ENCODE measurements at regions not wholly inside any gene's neighbourhood (a gene's known extent, or its start where the extent isn't known, plus 50 kb on each side); places are given as distances from the start of the nearest gene placed in this dataset.

GRCh38 chr2:38163579-38163978, 87.6 kb upstream of the CYP1B1 start:
- Histone ChIP-seq H3K36me3 (no peaks in the 10 kb centered on the region), H3K4me3 (ENCODE audit: low read depth, low read length) (no peak overlapping the region), H3K27me3 (ENCODE audit: insufficient read depth, low read depth, severe bottlenecking) (no peaks in the 10 kb centered on the region), H3K9me3 (ENCODE audit: severe bottlenecking) (peaks cover 3% of the 10 kb centered on the region), H3K27ac (no peak overlapping the region)
- TF ChIP-seq CTCF (IDR thresholded peaks at IDR 0.05; ENCODE audit: low read depth, low read length) = no peak
- no peak for DNase-seq

GRCh38 chr2:38163006-38163405, 87.1 kb upstream of the CYP1B1 start:
- Histone ChIP-seq H3K9me3 (ENCODE audit: severe bottlenecking) (peaks cover 5% of the 10 kb centered on the region), H3K4me3 (ENCODE audit: low read depth, low read length) (no peak overlapping the region), H3K27me3 (ENCODE audit: insufficient read depth, low read depth, severe bottlenecking) (no peaks in the 10 kb centered on the region), H3K36me3 (no peaks in the 10 kb centered on the region), H3K27ac (no peak overlapping the region)
- no peak for DNase-seq
- peak; percentile 22; the same call in 1 of the 2 replicates for TF ChIP-seq CTCF (IDR thresholded peaks at IDR 0.05; ENCODE audit: low read depth, low read length)

GRCh38 chr2:38160516-38160915, 84.6 kb upstream of the CYP1B1 start:
- peaks cover 2% of the 10 kb centered on the region for H3K9me3 ChIP-seq (ENCODE audit: severe bottlenecking)
- no peak overlapping the region for H3K27ac ChIP-seq
- no peak for DNase-seq
- H3K4me3 ChIP-seq (ENCODE audit: low read depth, low read length) = no peak overlapping the region
- no peaks in the 10 kb centered on the region for H3K27me3 ChIP-seq (ENCODE audit: insufficient read depth, low read depth, severe bottlenecking)
- no peak for TF ChIP-seq CTCF (IDR thresholded peaks at IDR 0.05; ENCODE audit: low read depth, low read length)
- no peaks in the 10 kb centered on the region for H3K36me3 ChIP-seq

GRCh38 chr2:38159597-38159996, 83.6 kb upstream of the CYP1B1 start:
- no peak for DNase-seq
- no peak for TF ChIP-seq CTCF (IDR thresholded peaks at IDR 0.05; ENCODE audit: low read depth, low read length)
- Histone ChIP-seq H3K27me3 (ENCODE audit: insufficient read depth, low read depth, severe bottlenecking) (no peaks in the 10 kb centered on the region), H3K4me3 (ENCODE audit: low read depth, low read length) (no peak overlapping the region), H3K9me3 (ENCODE audit: severe bottlenecking) (peaks cover 2% of the 10 kb centered on the region), H3K27ac (no peak overlapping the region), H3K36me3 (no peaks in the 10 kb centered on the region)

- Histone ChIP-seq H3K9me3 (ENCODE audit: severe bottlenecking) (peaks cover 2% of the 10 kb centered on the region), H3K36me3 (no peaks in the 10 kb centered on the region), H3K27ac (no peak overlapping the region), H3K27me3 (ENCODE audit: insufficient read depth, low read depth, severe bottlenecking) (no peaks in the 10 kb centered on the region), H3K4me3 (ENCODE audit: low read depth, low read length) (no peak overlapping the region)
- no peak for TF ChIP-seq CTCF (IDR thresholded peaks at IDR 0.05; ENCODE audit: low read depth, low read length)
- no peak for DNase-seq
Measured at GRCh38 chr2:38159191-38159590, 83.2 kb upstream of the CYP1B1 start.

GRCh38 chr2:38158378-38159118, 82.6 kb upstream of the CYP1B1 start:
- no peak overlapping the region for H3K27ac ChIP-seq
- no peaks in the 10 kb centered on the region for H3K27me3 ChIP-seq (ENCODE audit: insufficient read depth, low read depth, severe bottlenecking)
- no peak for TF ChIP-seq CTCF (IDR thresholded peaks at IDR 0.05; ENCODE audit: low read depth, low read length)
- DNase-seq = no peak
- H3K36me3 ChIP-seq = no peaks in the 10 kb centered on the region
- no peak overlapping the region for H3K4me3 ChIP-seq (ENCODE audit: low read depth, low read length)
- H3K9me3 ChIP-seq (ENCODE audit: severe bottlenecking) = peaks cover 2% of the 10 kb centered on the region
